ENCODE measurements at regions not wholly inside any gene's neighbourhood (a gene's known extent, or its start where the extent isn't known, plus 50 kb on each side); places are given as distances from the start of the nearest gene placed in this dataset.

DNA sequence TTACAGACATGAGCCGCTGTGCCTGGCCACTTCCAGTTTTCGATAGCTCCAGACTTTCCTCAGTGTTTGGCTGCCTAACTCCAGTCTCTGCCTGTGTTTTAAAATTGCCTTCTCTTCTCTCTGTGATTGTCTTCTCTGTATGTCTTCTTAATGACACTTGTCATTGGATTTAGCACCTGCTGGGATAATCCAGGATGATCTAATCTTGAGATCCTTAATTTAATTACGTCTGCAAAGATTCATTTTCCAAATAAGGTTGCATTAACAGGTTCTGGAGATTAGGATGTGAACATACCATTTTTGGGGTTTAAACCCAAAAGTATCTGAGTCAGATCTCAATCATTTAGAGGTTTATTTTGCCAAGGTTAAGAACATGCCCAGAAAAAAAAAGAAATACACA is 222.2 kb upstream of the PDZRN3 start:
- no peak overlapping the region for H2BK12ac ChIP-seq (ENCODE audit: insufficient read length, low read depth, low read length)
- no peaks in the 10 kb centered on the region for H3K79me1 ChIP-seq (ENCODE audit: insufficient read depth, low read depth, low read length, poor library complexity, severe bottlenecking)
- no peak overlapping the region for H2BK5ac ChIP-seq (ENCODE audit: insufficient read length, low read length)
- no peaks in the 10 kb centered on the region; the same call in 1 of the 2 replicates for H3K27me3 Mint-ChIP-seq (ENCODE audit: low read depth)
- H3K4me1 Mint-ChIP-seq: peaks cover 12 to 14% of the 10 kb centered on the region in 2 experiments
- H3K27me3 ChIP-seq (ENCODE audit: insufficient read depth, low read length): no peaks in the 10 kb centered on the region
- no peak overlapping the region for H3K27ac ChIP-seq (ENCODE audit: insufficient read length, low read depth, low read length)
- no peak overlapping the region for H3K14ac ChIP-seq (ENCODE audit: insufficient read depth, low read length)
- H3K9me3 Mint-ChIP-seq: peaks cover 4 to 6% of the 10 kb centered on the region in 2 experiments; a peak in 2 of 5 replicates
- no peak overlapping the region for H3K27ac Mint-ChIP-seq
- H4K8ac ChIP-seq (replicated peaks; ENCODE audit: insufficient read length, low read depth, low read length): no peak overlapping the region
- no peak overlapping the region for H2AFZ ChIP-seq (ENCODE audit: low read length)
- H2BK20ac ChIP-seq (ENCODE audit: low read depth, low read length, poor library complexity, severe bottlenecking): no peak overlapping the region
- H3K4me1 ChIP-seq (ENCODE audit: insufficient read depth, low read length): no peaks in the 10 kb centered on the region
- no peak overlapping the region for H3K23ac ChIP-seq (ENCODE audit: insufficient read length, low read depth, low read length)
- TF ChIP-seq, protein P1, sequence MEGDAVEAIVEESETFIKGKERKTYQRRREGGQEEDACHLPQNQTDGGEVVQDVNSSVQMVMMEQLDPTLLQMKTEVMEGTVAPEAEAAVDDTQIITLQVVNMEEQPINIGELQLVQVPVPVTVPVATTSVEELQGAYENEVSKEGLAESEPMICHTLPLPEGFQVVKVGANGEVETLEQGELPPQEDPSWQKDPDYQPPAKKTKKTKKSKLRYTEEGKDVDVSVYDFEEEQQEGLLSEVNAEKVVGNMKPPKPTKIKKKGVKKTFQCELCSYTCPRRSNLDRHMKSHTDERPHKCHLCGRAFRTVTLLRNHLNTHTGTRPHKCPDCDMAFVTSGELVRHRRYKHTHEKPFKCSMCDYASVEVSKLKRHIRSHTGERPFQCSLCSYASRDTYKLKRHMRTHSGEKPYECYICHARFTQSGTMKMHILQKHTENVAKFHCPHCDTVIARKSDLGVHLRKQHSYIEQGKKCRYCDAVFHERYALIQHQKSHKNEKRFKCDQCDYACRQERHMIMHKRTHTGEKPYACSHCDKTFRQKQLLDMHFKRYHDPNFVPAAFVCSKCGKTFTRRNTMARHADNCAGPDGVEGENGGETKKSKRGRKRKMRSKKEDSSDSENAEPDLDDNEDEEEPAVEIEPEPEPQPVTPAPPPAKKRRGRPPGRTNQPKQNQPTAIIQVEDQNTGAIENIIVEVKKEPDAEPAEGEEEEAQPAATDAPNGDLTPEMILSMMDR (conservative IDR thresholded peaks at IDR 0.05): no peak
- no peaks in the 10 kb centered on the region for H4K20me1 ChIP-seq (ENCODE audit: control insufficient read depth, insufficient read depth, insufficient read length)
- no peak overlapping the region for H3K4ac ChIP-seq (ENCODE audit: low read depth, low read length)
- H4K91ac ChIP-seq (ENCODE audit: insufficient read length, low read depth, low read length): no peak overlapping the region
- H2AK5ac ChIP-seq (ENCODE audit: insufficient read length, low read length): no peak overlapping the region
- H3K79me2 ChIP-seq (ENCODE audit: insufficient read depth, low read length): no peaks in the 10 kb centered on the region
- no peak overlapping the region for H3T11ph ChIP-seq (ENCODE audit: low read length)
- no peak overlapping the region for H3K18ac ChIP-seq (ENCODE audit: insufficient read length, low read depth, low read length)
- no peak overlapping the region for H2BK120ac ChIP-seq (ENCODE audit: low read depth, low read length, poor library complexity, severe bottlenecking)
- no peak overlapping the region for H3K9ac ChIP-seq (ENCODE audit: extremely low read depth, insufficient read length, low read length)
- WGBS (ENCODE audit: extremely low coverage, insufficient read length, low lambda C conversion rate): no CpG with 5 or more reads among the region's 3 CpGs
- no peaks in the 10 kb centered on the region for H3K9me3 ChIP-seq (ENCODE audit: control insufficient read depth, low read depth, low read length)
- no peak for DNase-seq
- H3K4me2 ChIP-seq (ENCODE audit: insufficient read depth, insufficient read length, low read length): no peak overlapping the region
- no peak overlapping the region for H4K5ac ChIP-seq (ENCODE audit: insufficient read length, low read depth, low read length)
- H3K23me2 ChIP-seq (ENCODE audit: insufficient read length, low read depth, low read length, poor library complexity, severe bottlenecking): no peaks in the 10 kb centered on the region
- no peak overlapping the region for H2BK15ac ChIP-seq (ENCODE audit: low read depth, low read length)
- H3K56ac ChIP-seq (ENCODE audit: insufficient read length, low read depth, low read length): no peak overlapping the region
- no peak overlapping the region for H3K4me3 Mint-ChIP-seq
- H3K36me3 Mint-ChIP-seq (ENCODE audit: insufficient read depth in 1 of 3, low read depth in 3 of 3): no peaks in the 10 kb centered on the region; a peak in 1 of 7 replicates

Data from H9 (cell line).